ENCODE measurements at regions not wholly inside any gene's neighbourhood (a gene's known extent, or its start where the extent isn't known, plus 50 kb on each side); places are given as distances from the start of the nearest gene placed in this dataset.

DNA sequence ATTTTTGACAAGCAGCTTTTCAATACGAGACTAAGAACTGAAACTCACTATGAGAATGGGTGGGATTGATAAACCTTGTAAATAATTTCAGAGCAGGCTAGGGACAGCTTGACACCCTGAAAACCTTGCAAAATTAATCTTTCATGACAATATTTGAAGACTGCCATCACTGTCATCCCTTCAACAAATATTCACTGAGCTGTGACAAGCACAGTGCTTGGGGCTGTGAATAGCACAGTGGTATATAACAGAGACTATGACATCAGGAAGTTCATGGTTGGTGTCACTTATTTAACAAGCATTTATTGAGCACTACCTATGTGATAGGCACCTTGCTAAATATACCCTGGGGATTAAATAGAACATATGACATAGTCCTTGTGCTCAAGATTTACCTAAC, 741.0 kb upstream of the RIOK2 start:
- TF ChIP-seq, protein P1, sequence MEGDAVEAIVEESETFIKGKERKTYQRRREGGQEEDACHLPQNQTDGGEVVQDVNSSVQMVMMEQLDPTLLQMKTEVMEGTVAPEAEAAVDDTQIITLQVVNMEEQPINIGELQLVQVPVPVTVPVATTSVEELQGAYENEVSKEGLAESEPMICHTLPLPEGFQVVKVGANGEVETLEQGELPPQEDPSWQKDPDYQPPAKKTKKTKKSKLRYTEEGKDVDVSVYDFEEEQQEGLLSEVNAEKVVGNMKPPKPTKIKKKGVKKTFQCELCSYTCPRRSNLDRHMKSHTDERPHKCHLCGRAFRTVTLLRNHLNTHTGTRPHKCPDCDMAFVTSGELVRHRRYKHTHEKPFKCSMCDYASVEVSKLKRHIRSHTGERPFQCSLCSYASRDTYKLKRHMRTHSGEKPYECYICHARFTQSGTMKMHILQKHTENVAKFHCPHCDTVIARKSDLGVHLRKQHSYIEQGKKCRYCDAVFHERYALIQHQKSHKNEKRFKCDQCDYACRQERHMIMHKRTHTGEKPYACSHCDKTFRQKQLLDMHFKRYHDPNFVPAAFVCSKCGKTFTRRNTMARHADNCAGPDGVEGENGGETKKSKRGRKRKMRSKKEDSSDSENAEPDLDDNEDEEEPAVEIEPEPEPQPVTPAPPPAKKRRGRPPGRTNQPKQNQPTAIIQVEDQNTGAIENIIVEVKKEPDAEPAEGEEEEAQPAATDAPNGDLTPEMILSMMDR (IDR thresholded peaks at IDR 0.05; ENCODE audit: insufficient read depth, low read length), result no peak
- no peak for TF ChIP-seq SPI1 (IDR thresholded peaks at IDR 0.05; ENCODE audit: borderline replicate concordance, low read depth)
- DNase-seq (ENCODE audit: low read depth in 1 of 2, low spot score in 1 of 2), result no peak
- Histone ChIP-seq H3K4me3 (replicated peaks; ENCODE audit: insufficient read depth, low read length) (no peak overlapping the region), H3K27ac (replicated peaks) (no peak overlapping the region), H3K27me3 (ENCODE audit: insufficient read depth, poor library complexity, severe bottlenecking) (no peaks in the 10 kb centered on the region)

DNA sequence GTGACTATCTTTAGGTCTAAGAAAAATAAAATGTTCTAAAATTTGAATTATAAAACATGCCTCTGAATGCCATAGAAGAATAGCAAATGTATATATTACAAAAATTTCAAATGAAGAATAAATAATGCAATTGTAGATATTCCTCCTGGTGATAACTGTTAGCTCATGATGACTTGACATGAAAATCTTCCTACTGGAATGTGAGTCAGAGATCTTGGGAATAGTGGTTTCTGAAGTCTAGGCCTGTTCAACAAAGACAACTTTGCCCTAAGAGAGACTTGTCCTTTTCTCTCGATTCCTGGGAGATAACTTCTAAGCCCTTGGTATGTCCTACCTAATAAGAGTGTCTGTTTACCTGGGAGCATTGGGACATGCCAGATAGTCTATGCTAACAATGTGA, 746.3 kb upstream of the RIOK2 start:
- DNase-seq (ENCODE audit: low read depth in 1 of 2, low spot score in 1 of 2), result no peak
- TF ChIP-seq POLR2AphosphoS5 (IDR thresholded peaks at IDR 0.05; ENCODE audit: low read depth) (no peak), SPI1 (IDR thresholded peaks at IDR 0.05; ENCODE audit: borderline replicate concordance, low read depth) (no peak), GABPA (IDR thresholded peaks at IDR 0.05; ENCODE audit: low read depth) (no peak)
- TF ChIP-seq, protein P1 (IDR thresholded peaks at IDR 0.05; ENCODE audit: insufficient read depth, low read length), result no peak
- TF ChIP-seq, protein P2, sequence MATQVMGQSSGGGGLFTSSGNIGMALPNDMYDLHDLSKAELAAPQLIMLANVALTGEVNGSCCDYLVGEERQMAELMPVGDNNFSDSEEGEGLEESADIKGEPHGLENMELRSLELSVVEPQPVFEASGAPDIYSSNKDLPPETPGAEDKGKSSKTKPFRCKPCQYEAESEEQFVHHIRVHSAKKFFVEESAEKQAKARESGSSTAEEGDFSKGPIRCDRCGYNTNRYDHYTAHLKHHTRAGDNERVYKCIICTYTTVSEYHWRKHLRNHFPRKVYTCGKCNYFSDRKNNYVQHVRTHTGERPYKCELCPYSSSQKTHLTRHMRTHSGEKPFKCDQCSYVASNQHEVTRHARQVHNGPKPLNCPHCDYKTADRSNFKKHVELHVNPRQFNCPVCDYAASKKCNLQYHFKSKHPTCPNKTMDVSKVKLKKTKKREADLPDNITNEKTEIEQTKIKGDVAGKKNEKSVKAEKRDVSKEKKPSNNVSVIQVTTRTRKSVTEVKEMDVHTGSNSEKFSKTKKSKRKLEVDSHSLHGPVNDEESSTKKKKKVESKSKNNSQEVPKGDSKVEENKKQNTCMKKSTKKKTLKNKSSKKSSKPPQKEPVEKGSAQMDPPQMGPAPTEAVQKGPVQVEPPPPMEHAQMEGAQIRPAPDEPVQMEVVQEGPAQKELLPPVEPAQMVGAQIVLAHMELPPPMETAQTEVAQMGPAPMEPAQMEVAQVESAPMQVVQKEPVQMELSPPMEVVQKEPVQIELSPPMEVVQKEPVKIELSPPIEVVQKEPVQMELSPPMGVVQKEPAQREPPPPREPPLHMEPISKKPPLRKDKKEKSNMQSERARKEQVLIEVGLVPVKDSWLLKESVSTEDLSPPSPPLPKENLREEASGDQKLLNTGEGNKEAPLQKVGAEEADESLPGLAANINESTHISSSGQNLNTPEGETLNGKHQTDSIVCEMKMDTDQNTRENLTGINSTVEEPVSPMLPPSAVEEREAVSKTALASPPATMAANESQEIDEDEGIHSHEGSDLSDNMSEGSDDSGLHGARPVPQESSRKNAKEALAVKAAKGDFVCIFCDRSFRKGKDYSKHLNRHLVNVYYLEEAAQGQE (IDR thresholded peaks at IDR 0.05; ENCODE audit: insufficient replicate concordance, low read depth), result no peak
- Histone ChIP-seq H3K27ac (replicated peaks) (no peak overlapping the region), H3K4me3 (replicated peaks; ENCODE audit: insufficient read depth, low read length) (no peak overlapping the region), H3K27me3 (ENCODE audit: insufficient read depth, poor library complexity, severe bottlenecking) (no peaks in the 10 kb centered on the region)

DNA sequence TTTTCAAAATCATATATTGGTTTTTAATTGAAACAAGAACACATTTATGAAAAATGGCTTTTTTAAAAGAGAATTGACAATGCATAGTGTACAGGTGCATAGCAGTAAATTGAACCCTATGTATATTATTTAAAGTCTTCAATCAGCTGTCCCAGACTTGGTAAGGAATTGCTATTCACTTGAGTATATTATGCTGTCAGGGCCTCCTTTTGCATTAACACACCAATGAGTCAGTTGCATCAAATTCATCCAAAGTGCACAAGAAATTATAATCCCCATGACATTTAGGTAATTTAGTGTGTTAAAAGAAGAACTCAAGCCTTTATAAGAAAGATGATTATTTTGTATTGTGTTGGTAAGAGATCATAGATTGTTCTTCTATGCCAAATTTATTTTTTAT, 748.8 kb upstream of the RIOK2 start:
- Histone ChIP-seq H3K27ac (replicated peaks) (no peak overlapping the region), H3K27me3 (ENCODE audit: insufficient read depth, poor library complexity, severe bottlenecking) (no peaks in the 10 kb centered on the region), H3K4me3 (replicated peaks; ENCODE audit: insufficient read depth, low read length) (no peak overlapping the region)
- DNase-seq (ENCODE audit: low read depth in 1 of 2, low spot score in 1 of 2), result no peak
- no peak for TF ChIP-seq POLR2AphosphoS5 (IDR thresholded peaks at IDR 0.05; ENCODE audit: low read depth)
- TF ChIP-seq SPI1 (IDR thresholded peaks at IDR 0.05; ENCODE audit: borderline replicate concordance, low read depth), result no peak
- TF ChIP-seq GABPA (IDR thresholded peaks at IDR 0.05; ENCODE audit: low read depth), result no peak
- TF ChIP-seq, protein P2 (IDR thresholded peaks at IDR 0.05; ENCODE audit: insufficient replicate concordance, low read depth), result no peak
- TF ChIP-seq, protein P1 (IDR thresholded peaks at IDR 0.05; ENCODE audit: insufficient read depth, low read length), result no peak

DNA sequence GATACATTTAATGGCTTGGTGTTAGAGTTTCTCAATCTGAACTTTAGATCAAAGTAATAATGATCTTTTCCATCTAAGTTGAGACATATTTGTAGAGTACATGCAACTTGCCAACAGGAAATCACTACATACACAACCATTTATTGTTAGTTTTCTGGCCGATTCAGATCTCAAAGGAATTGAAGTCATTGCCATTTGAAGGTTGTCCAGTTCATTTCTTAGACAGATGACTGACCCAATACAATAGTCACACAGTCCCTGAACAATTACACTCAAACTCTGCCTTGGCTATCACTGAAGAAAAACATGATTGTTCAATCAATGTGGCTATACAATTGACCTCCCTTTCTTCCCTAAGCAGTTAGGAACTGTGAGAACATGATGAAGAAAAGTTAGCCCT, 753.2 kb upstream of the RIOK2 start:
- Histone ChIP-seq H3K4me3 (replicated peaks; ENCODE audit: insufficient read depth, low read length) (no peak overlapping the region), H3K27me3 (ENCODE audit: insufficient read depth, poor library complexity, severe bottlenecking) (no peaks in the 10 kb centered on the region), H3K27ac (replicated peaks) (no peak overlapping the region)
- TF ChIP-seq GABPA (IDR thresholded peaks at IDR 0.05; ENCODE audit: low read depth) (no peak), POLR2AphosphoS5 (IDR thresholded peaks at IDR 0.05; ENCODE audit: low read depth) (no peak), SPI1 (IDR thresholded peaks at IDR 0.05; ENCODE audit: borderline replicate concordance, low read depth) (no peak)
- TF ChIP-seq, protein P1 (IDR thresholded peaks at IDR 0.05; ENCODE audit: insufficient read depth, low read length), result no peak
- TF ChIP-seq, protein P2 (IDR thresholded peaks at IDR 0.05; ENCODE audit: insufficient replicate concordance, low read depth), result no peak
- no peak for DNase-seq (ENCODE audit: low read depth in 1 of 2, low spot score in 1 of 2)
